NCI-H2081 treated with DMSO at 0.1 percent for 48 hours (cell line): ENCODE measurements at regions not wholly inside any gene's neighbourhood (a gene's known extent, or its start where the extent isn't known, plus 50 kb on each side); places are given as distances from the start of the nearest gene placed in this dataset.
"Not testable (repeated sequence)": the region's sequence is repeated elsewhere in the genome, so short reads cannot be mapped to it uniquely, and the experiment has no call there.

Experiments
- DNase-seq: peaks from one replicate; lab custom pipeline; 2025; lab: John Stamatoyannopoulos, UW

DNA sequence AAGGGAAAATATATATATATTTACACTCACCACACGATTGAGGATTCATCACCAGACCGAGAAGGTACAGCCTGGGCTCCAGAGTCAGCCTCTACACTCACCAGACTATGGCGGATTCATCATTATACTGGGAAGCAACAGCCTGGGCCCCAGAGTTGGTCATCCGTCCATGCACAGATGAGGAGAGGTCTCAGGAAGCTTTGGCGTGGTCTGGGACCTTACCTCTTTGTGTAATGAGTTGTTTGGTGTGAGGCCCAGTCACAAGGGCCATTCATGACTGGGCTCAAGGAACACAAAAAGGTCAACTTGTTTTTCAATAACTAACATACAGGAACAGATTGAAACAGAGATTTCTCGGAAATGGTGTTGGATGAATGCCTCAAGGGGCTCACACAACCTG, 926.1 kb downstream of the FAM133A start:
- no peak for DNase-seq

- no peak for DNase-seq
Observed at GRCh38 chrX:94612140-94612539, 938.1 kb downstream of the FAM133A start.

DNA sequence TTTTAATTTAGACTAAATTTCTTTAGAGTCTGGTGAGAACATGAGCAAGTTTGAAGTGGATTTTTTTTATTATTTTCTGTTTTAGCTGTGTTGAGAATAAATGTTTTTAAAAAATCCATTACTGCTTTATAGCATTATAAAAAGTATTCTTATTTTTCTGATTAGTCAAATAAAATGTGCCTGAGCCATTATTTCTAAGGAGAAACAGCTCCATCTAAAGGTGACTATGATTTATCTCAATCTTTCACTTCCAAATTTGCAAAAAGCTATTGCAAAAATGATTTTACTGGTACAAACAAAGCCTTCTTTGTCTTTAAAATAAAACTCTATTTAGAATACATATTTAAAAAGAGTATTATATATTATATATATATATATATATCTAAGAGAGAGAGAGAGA, 959.2 kb downstream of the FAM133A start:
- DNase-seq, result peak; percentile 8

- DNase-seq, result no peak
Observed at GRCh38 chrX:94635003-94635402, 961.0 kb downstream of the FAM133A start.

GRCh38 chrX:94645726-94646125, 971.7 kb downstream of the FAM133A start:
- no peak for DNase-seq

- DNase-seq, result no peak
Observed at GRCh38 chrX:94655180-94655579, 981.2 kb downstream of the FAM133A start.

DNA sequence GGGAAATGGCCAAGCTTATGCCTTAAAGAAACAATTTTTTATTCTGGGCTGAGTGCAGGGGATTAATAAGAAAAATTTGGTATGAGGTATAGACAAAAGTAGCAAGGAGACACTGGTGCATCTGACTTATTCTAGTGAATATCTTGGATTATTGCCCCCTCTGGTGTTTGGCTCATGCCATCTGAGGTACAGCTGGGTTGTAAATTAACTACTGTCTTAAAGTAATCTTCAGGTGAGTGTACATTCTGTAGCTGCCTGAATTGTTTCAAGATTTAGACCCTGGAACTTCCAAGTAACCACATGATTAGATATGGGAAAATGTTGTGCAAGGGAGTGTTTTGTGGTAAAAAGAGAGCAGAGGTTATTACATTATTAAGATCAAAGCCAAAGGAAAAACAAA, 988.7 kb downstream of the FAM133A start:
- no peak for DNase-seq

DNA sequence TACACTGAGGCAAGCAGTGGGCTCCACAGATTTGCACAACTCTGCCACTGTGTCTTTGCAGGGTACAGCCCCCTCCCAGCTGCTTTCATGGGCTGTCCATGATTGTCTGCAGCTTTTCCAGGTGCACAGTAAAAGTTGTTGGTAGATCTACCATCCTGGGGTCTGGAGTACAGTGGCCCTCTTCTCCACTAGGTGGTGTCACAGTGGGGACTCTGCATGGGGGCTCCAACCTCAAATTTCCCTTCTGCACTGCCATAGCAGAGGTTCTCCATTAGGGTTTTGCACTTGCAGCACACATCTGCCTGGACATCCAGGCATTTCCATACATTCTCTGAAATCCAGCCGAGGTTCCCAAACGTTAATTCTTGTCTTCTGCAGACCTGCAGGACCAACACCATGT, 1002.3 kb downstream of the FAM133A start:
- no peak for DNase-seq

GRCh38 chrX:94686071-94686470, 1012.1 kb downstream of the FAM133A start:
- no peak for DNase-seq

GRCh38 chrX:94695910-94696309, 1021.9 kb downstream of the FAM133A start:
- DNase-seq, result no peak

DNA sequence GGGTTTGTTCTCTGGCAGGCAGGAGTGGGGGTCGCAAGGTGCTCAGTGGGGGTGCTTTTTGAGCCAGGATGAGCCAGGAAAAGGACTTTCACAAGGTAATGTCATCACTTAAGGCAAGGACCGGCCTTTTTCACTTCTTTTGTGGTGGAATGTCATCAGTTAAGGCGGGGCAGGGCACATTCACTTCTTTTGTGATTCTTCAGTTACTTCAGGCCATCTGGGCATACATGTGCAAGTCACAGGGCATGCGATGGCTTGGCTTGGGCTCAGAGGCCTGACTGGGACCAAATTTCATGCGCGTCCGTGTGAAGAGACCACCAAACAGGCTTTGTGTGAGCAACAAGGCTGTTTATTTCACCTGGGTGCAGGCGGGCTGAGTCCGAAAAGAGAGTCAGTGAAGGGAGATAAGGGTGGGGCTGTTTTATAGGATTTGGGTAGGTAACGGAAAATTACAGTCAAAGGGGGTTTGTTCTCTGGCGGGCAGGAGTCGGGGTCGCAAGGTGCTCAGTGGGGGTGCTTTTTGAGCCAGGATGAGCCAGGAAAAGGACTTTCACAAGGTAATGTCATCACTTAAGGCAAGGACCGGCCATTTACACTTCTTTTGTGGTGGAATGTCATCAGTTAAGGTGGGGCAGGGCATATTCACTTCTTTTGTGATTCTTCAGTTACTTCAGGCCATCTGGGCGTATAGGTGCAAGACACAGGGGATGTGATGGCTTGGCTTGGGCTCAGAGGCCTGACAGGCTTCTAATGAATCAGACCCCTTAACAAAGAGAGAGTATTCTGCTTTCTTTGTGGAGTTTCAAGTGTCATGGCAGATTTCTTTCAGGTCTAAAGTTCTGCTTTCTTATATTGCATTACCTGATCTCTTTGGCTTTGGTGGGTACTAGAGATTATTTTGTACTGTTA, 1030.6 kb downstream of the FAM133A start:
- DNase-seq, result not testable (repeated sequence)

GRCh38 chrX:94721386-94721785, 1047.4 kb downstream of the FAM133A start:
- no peak for DNase-seq

- DNase-seq, result no peak
Observed at GRCh38 chrX:94722578-94722977, 1048.6 kb downstream of the FAM133A start.

DNA sequence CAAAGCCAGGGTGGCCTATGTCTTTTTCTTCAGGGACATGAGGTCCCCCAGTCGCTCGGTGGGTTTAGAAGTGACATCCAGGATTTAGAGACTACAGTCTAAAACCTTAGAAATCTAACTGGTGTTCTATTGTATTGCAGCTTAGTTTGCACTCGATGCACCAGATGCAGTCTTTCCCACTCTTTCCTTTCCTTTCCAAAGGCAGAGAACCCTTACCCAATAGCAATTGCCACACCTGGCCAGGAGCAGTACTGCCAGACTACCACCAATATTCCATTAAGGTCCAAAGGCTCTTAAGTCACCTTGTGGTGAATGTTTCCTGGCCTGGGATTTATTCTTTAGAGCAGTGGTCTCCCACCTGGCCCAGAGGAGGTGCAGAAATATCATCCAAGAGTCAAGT, 1068.8 kb downstream of the FAM133A start:
- DNase-seq, result no peak

- DNase-seq, result no peak
Observed at GRCh38 chrX:94743478-94743877, 1069.5 kb downstream of the FAM133A start.

GRCh38 chrX:94744786-94745185, 1070.8 kb downstream of the FAM133A start:
- no peak for DNase-seq

DNA sequence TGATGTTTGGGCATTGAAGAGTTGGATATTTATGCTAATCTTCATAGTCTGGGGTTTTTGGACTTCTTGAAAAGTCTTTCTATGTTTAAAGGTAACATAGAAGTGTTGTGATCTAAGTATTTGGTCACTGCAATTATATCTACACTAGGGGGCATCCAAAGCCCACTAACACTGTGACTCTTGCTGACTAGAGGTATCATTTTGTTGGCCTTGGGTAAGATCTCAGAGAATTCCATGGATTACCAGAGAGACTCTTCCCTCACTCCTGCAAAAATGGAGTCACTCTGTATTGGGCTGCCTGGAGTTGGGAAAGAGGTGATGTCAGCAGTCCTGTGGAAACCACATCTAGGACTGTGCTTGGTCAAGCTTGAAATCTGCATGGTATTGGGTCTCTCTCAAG, 1077.6 kb downstream of the FAM133A start:
- no peak for DNase-seq

DNA sequence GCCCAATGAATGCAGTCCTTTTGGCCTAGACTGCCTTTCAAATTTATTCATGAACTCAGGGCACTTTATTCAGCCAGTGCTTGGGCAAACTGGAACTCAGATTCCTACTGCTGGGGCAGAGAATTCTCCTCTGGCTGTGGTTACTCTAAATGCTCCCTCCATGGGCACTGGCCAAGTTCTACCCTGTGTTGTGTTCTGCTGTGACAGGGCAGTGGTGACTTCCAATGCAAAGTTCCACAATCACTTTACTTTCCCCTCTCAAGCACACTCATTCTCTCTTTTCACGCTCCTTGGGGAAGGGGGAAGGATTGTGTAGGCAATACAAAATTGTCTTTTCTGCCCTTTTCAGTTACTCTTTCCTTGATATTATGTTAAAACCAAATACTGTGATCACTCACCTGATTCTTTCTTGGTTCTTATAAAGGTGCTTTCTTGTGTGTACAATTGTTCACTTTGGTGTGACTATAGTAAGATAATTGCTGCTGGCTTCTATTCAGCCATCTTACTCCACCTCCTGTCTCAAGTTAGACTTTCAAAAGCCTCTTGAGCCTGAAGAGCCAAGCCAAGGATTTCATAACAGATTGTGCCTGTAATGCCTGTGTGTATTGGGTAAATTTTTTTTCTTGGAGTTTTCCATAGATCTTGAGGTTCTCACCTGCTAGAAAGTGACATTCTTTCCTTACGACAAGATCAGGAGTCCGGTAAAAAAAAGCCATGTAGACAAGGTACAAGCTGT, 1078.6 kb downstream of the FAM133A start:
- no peak for DNase-seq

DNA sequence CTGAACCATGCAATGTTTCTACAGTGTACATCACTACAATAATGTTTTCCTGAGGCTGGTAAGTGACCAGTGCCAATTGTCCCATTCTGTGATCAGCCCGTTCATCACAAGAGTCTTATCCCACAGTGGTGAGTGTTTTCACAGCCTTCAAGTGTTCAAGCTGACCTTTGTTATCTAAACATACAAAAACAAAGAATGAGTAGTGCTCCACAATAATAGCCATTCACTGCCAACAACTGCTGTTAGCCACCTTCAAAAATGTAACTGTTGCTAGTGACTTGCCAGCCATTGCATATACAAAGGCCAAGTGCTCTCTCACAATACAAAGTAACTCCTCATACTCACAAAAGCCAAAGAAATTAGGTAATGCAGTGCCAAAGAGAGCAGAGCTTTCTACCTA, 1084.1 kb downstream of the FAM133A start:
- no peak for DNase-seq

DNA sequence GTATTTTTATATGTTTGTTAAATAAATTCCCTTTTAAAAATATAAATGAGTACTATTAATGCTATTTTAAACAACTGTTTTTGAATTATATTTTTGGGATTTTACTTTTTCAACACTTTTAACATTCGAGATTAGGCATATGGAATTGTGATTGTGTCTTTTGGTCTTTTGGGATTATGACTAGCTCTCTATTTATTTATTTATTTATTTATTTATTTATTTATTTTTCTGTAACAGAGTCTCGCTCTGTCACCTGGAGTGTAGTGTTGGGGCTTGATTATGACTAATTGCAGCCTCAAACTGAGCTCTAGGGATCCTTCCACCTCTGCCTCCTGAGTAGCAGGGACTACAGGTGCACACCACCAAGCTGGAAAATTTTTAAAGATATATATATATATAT, 1101.6 kb downstream of the FAM133A start:
- DNase-seq, result no peak

GRCh38 chrX:94813541-94813940, 1139.5 kb downstream of the FAM133A start:
- DNase-seq, result no peak

- no peak for DNase-seq
Observed at GRCh38 chrX:94814216-94814615, 1140.2 kb downstream of the FAM133A start.

DNA sequence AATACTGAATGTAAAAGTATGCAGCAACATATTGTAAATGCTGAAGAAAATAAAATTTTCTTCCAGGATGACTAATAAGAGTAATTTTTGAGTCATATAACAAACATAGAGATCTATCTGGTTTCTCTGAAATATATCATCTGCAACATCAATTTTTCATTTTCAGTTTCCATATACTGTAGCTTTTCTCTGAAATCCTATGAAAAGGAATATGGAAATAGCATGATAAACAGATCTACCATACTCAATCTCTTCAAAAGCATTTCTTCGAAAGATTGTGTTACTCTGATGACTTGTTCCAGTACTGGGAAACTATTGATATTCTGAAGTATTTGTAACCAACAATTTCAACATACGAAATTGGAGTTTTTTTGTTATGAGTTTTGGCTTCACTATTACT, 1156.7 kb downstream of the FAM133A start:
- no peak for DNase-seq
